Thoracic aorta (tissue), 2 donors: ENCODE measurements at regions not wholly inside any gene's neighbourhood (a gene's known extent, or its start where the extent isn't known, plus 50 kb on each side); places are given as distances from the start of the nearest gene placed in this dataset.

Experiments used
- ATAC-seq: fragments of 150-250 bp; one replicate; pipeline ENCODE4 v1.8.0; 2017; ENCODE audit warnings: low read depth; ENCODE audit not compliant: insufficient number of reproducible peaks, low FRiP score
- DNase-seq: peaks from one replicate; pipeline ENCODE4 v3.0.0-alpha.2; 2020; ENCODE audit warnings: low spot score
- H3K27ac ChIP-seq, 2 donors: fragments of 200-600 bp; sonication (generic); 1 replicate in 1 of 2; 2 replicates in 1 of 2; pipeline ENCODE4 v1.5.1; 2016; ENCODE audit warnings: mild to moderate bottlenecking in 2 of 2, moderate library complexity in 2 of 2
- H3K27me3 ChIP-seq: fragments of 200-600 bp; sonication (generic); replicated peaks from 2 replicates; pipeline ENCODE4 v1.6.0; 2016; ENCODE audit warnings: mild to moderate bottlenecking; ENCODE audit not compliant: insufficient read depth
- H3K36me3 ChIP-seq: fragments of 200-600 bp; sonication (generic); one replicate; pipeline ENCODE4 v1.5.1; 2016
- H3K4me1 ChIP-seq, 2 donors: fragments of 200-600 bp; sonication (generic); 1 replicate in 1 of 2; 2 replicates in 1 of 2; pipeline versions ENCODE4 v1.5.1 to v1.6.0; 2016; ENCODE audit warnings: low read depth in 2 of 2, mild to moderate bottlenecking in 1 of 2; ENCODE audit not compliant: control insufficient read depth in 1 of 2
- H3K4me3 ChIP-seq: fragments of 200-600 bp; sonication (generic); 2 replicates; pipeline ENCODE4 v1.5.1; 2016; ENCODE audit warnings: mild to moderate bottlenecking
- H3K9me3 ChIP-seq: fragments of 200-600 bp; sonication (generic); 2 replicates; pipeline ENCODE4 v1.5.1; 2016
- CTCF ChIP-seq: fragments of 200-600 bp; sonication (generic); IDR thresholded peaks from one replicate; pipeline ENCODE4 v1.5.1; 2019; ENCODE audit warnings: antibody characterized with exemption

- no peaks in the 10 kb centered on the region for H3K36me3 ChIP-seq
- ATAC-seq (no peak), DNase-seq (no peak)
- H3K4me3 ChIP-seq = no peak overlapping the region
- H3K27ac ChIP-seq = no peak overlapping the region
- TF ChIP-seq CTCF = no peak
- no peaks in the 10 kb centered on the region for H3K27me3 ChIP-seq
- H3K9me3 ChIP-seq = no peaks in the 10 kb centered on the region
- H3K4me1 ChIP-seq = no peaks in the 10 kb centered on the region
Observed at GRCh38 chr4:117893207-117893606, 141.1 kb upstream of the NDST3 start.

- H3K4me3 ChIP-seq = no peak overlapping the region
- H3K27me3 ChIP-seq = no peaks in the 10 kb centered on the region
- TF ChIP-seq CTCF = no peak
- no peak overlapping the region for H3K27ac ChIP-seq
- no peaks in the 10 kb centered on the region for H3K4me1 ChIP-seq
- DNase-seq = no peak
- no peak for ATAC-seq
- no peaks in the 10 kb centered on the region for H3K36me3 ChIP-seq
- H3K9me3 ChIP-seq = no peaks in the 10 kb centered on the region
Observed at GRCh38 chr4:117898496-117898895, 135.8 kb upstream of the NDST3 start.

GRCh38 chr4:117900832-117901231 is 133.5 kb upstream of the NDST3 start:
- H3K27me3 ChIP-seq = no peaks in the 10 kb centered on the region
- no peak overlapping the region for H3K27ac ChIP-seq
- TF ChIP-seq CTCF = no peak
- H3K9me3 ChIP-seq = no peaks in the 10 kb centered on the region
- ATAC-seq (no peak), DNase-seq (no peak)
- no peaks in the 10 kb centered on the region for H3K4me1 ChIP-seq
- H3K36me3 ChIP-seq = no peaks in the 10 kb centered on the region
- no peak overlapping the region for H3K4me3 ChIP-seq

GRCh38 chr4:117907646-117908045 is 126.6 kb upstream of the NDST3 start:
- H3K36me3 ChIP-seq = no peaks in the 10 kb centered on the region
- TF ChIP-seq CTCF = no peak
- DNase-seq (no peak), ATAC-seq (no peak)
- H3K4me1 ChIP-seq = no peaks in the 10 kb centered on the region
- no peak overlapping the region for H3K4me3 ChIP-seq
- H3K27me3 ChIP-seq = no peaks in the 10 kb centered on the region
- H3K27ac ChIP-seq = no peak overlapping the region
- H3K9me3 ChIP-seq = no peaks in the 10 kb centered on the region

- ATAC-seq = no peak
- no peaks in the 10 kb centered on the region for H3K36me3 ChIP-seq
- no peak overlapping the region for H3K4me3 ChIP-seq
- no peak overlapping the region for H3K27ac ChIP-seq
- H3K4me1 ChIP-seq = no peaks in the 10 kb centered on the region
- DNase-seq = no peak
- H3K27me3 ChIP-seq = no peaks in the 10 kb centered on the region
- TF ChIP-seq CTCF = no peak
- no peaks in the 10 kb centered on the region for H3K9me3 ChIP-seq
Observed at GRCh38 chr4:117908306-117909207, 125.7 kb upstream of the NDST3 start.
